Heart right ventricle (tissue), 16 donors: ENCODE measurements at regions not wholly inside any gene's neighbourhood (a gene's known extent, or its start where the extent isn't known, plus 50 kb on each side); places are given as distances from the start of the nearest gene placed in this dataset.
A peak's percentile ranks its signal among the peaks of the same experiment; 100 is the strongest.

Experiments used
- ATAC-seq, 8 donors: fragments of 200-7000 bp; cut with Tn5 transposase; one replicate each; pipeline ENCODE4 v1.9.1; 2020; ENCODE audit warnings: mild to moderate bottlenecking in 8 of 8, moderate library complexity in 8 of 8, moderate number of reproducible peaks in 1 of 8
- DNase-seq, 2 donors: peaks; one replicate each; pipeline ENCODE4 v3.0.0-alpha.2; 2020
- H3K27ac ChIP-seq, 10 donors: fragments of 200-600 bp; sonication (generic) in 2 of 10; one replicate each; pipeline versions ENCODE4 v1.5.0 to v1.8.0; 2020 to 2022; ENCODE audit warnings: mild to moderate bottlenecking in 3 of 10
- H3K27me3 ChIP-seq, 7 donors: fragments of 200-600 bp; one replicate each; pipeline ENCODE4 v1.8.0; 2021 to 2022; ENCODE audit warnings: mild to moderate bottlenecking in 2 of 7
- H3K36me3 ChIP-seq, 9 donors: fragments of 200-600 bp; sonication (generic) in 1 of 9; one replicate each; pipeline versions ENCODE4 v1.5.0 to v1.8.0; 2020 to 2022; ENCODE audit warnings: mild to moderate bottlenecking in 2 of 9
- H3K4me1 ChIP-seq, 9 donors: fragments of 200-600 bp; sonication (generic) in 1 of 9; one replicate each; pipeline versions ENCODE4 v1.5.0 to v1.8.0; 2020 to 2022; ENCODE audit warnings: mild to moderate bottlenecking in 4 of 9
- H3K4me3 ChIP-seq, 10 donors: fragments of 200-600 bp; sonication (generic) in 2 of 10; one replicate each; pipeline versions ENCODE4 v1.5.0 to v1.8.0; 2020 to 2022; ENCODE audit warnings: mild to moderate bottlenecking in 7 of 10, moderate library complexity in 2 of 10
- H3K9me3 ChIP-seq, 11 donors: fragments of 200-600 bp in 10 of 11; sonication (generic) in 2 of 11; one replicate each; pipeline versions ENCODE4 v1.5.0 to v1.8.0; 2013 to 2022; ENCODE audit warnings: mild to moderate bottlenecking in 2 of 11, control low read depth in 1 of 11, moderate library complexity in 1 of 11
- WGBS, 2 donors: extraction: QIAGEN DNeasy Blood & Tissue Kit; methylation state at CpG; one replicate each; pipeline ENCODE4 v1.1.7; 2013; ENCODE audit warnings: inconsistent platforms in 1 of 2; 5-methylcytosine and 5-hydroxymethylcytosine counted together
- intact Hi-C, 10 donors: fragments of 100-400 bp; cut with DNase I; formaldehyde crosslinking; loops; one replicate each; pipeline versions ENCODE4 v1.11.1 to v1.14.2; 2022
- TF ChIP-seq, protein P1 (sequence below), 9 donors: fragments of 200-600 bp; sonication (generic) in 2 of 9; IDR thresholded peaks; one replicate each; pipeline versions ENCODE4 v1.5.0 to v1.8.0; 2021 to 2022; ENCODE audit warnings: antibody characterized with exemption in 9 of 9, mild to moderate bottlenecking in 5 of 9, moderate library complexity in 1 of 9
- donor health status: Arrhythmogenic right ventricular cardiomyopathy.
- donor health status: ischemic (EF 13 %, LVEDD 7.1; RV severe dilation, severe dysfunction).
- donor health status: healthy with polysubstance abuse.
- donor health status: DM: no; HTN: yes; CAD: no.
- donor health status: DM: no; HTN: no; CAD: no.
- donor health status: ischemic (EF 25% LVEDD 6.9; RV normal size, moderate dysfunction).
- donor health status: ischemic (EF 25% LVEDD 5.7; RV mildly dilated, moderate dysfunction).
- donor health status: healthy.
- donor health status: DM: yes; HTN: yes; CAD: no.
- donor health status: Ischemic cardiomyopathy.
- donor health status: ischemic (EF 35%, LVEDD 5.7; RV mildly dilated, moderate dysfunction).
- donor health status: nonischemic (EF 11% LVEDD 7.7; RV severe dilation, severe dysfunction).
- donor health status: DM: yes; HTN: yes; CAD: no.
- donor health status: PGD.
- donor health status: ischemic (EF 29% LVEDD 5.4; RV normal size, mild dysfunction).
- donor health status: nonischemic (EF 23%, LVEDD 6.1; RV moderate dilation, normal function).

DNA sequence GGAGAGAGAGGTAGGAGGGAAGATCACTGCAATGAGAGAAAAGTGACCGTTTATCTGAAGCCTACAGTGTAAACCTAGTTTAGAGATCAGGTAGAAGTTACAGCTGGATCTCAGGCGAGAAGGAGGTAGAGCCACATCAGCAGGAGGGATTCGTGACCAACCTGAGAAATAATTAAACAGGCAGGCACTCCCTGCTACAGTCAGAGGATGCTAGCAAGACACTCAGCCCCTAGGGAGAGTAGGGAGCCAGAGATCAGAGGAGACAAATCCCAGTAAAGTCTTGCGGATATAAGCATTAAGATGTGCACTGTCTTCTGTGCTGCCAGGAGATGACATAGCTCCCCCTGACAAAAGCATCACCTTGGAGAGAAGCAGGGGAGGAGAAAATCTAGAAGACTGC is 629.1 kb upstream of the SLC39A10 start:
- no peaks in the 10 kb centered on the region for H3K4me1 ChIP-seq
- no peak overlapping the region for H3K4me3 ChIP-seq
- TF ChIP-seq, protein P1, sequence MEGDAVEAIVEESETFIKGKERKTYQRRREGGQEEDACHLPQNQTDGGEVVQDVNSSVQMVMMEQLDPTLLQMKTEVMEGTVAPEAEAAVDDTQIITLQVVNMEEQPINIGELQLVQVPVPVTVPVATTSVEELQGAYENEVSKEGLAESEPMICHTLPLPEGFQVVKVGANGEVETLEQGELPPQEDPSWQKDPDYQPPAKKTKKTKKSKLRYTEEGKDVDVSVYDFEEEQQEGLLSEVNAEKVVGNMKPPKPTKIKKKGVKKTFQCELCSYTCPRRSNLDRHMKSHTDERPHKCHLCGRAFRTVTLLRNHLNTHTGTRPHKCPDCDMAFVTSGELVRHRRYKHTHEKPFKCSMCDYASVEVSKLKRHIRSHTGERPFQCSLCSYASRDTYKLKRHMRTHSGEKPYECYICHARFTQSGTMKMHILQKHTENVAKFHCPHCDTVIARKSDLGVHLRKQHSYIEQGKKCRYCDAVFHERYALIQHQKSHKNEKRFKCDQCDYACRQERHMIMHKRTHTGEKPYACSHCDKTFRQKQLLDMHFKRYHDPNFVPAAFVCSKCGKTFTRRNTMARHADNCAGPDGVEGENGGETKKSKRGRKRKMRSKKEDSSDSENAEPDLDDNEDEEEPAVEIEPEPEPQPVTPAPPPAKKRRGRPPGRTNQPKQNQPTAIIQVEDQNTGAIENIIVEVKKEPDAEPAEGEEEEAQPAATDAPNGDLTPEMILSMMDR (IDR thresholded peaks at IDR 0.05) = no peak
- no peak overlapping the region for H3K27ac ChIP-seq
- DNase-seq (no peak), ATAC-seq (no peak)
- H3K36me3 ChIP-seq = no peaks in the 10 kb centered on the region
- intact Hi-C loops = no loop called here
- no peaks in the 10 kb centered on the region for H3K9me3 ChIP-seq
- H3K27me3 ChIP-seq = peaks cover 0 to 5% (median 0%) of the 10 kb centered on the region in 7 donors
- 51 to 60% methylated on average over 4 of the region's 4 CpGs for WGBS, 2 donors

- no peaks in the 10 kb centered on the region for H3K36me3 ChIP-seq
- TF ChIP-seq, protein P1 (IDR thresholded peaks at IDR 0.05) = no peak
- no peak overlapping the region for H3K4me3 ChIP-seq
- ATAC-seq (no peak), DNase-seq (no peak)
- no peaks in the 10 kb centered on the region for H3K9me3 ChIP-seq
- H3K27me3 ChIP-seq = peaks cover 0 to 5% (median 0%) of the 10 kb centered on the region in 7 donors
- no peaks in the 10 kb centered on the region for H3K4me1 ChIP-seq
- WGBS, 2 donors = 98 to 100% methylated on average over 1 of the region's 1 CpG
- intact Hi-C loops = no loop called here
- no peak overlapping the region for H3K27ac ChIP-seq
Measured at GRCh38 chr2:195026261-195026660, 630.8 kb upstream of the SLC39A10 start.

DNA sequence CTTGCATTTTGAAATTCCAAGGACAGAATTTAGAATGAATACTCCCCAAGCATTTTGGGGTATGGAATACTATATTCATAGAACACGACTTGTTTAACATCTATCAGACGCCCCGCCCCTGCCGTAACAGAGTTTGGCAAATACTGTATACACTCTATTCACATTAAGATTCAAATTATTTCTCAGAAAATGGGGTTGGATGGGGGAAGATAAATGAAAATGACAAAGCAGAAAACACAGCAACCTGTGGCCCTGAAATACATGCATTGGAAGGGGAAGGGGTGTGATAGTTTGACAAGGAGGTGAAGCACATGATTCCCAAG is 634.6 kb upstream of the SLC39A10 start:
- intact Hi-C loops = no loop called here
- no peaks in the 10 kb centered on the region for H3K4me1 ChIP-seq
- no peak overlapping the region for H3K27ac ChIP-seq
- no peak for ATAC-seq
- H3K36me3 ChIP-seq = no peaks in the 10 kb centered on the region
- 74 to 85% methylated on average over 4 of the region's 4 CpGs for WGBS, 2 donors
- DNase-seq = peak in 1 of 2 donors; percentile 1
- H3K27me3 ChIP-seq = peaks cover 0 to 5% (median 0%) of the 10 kb centered on the region in 7 donors
- H3K9me3 ChIP-seq = no peaks in the 10 kb centered on the region
- TF ChIP-seq, protein P1 (IDR thresholded peaks at IDR 0.05) = no peak
- H3K4me3 ChIP-seq = no peak overlapping the region

DNA sequence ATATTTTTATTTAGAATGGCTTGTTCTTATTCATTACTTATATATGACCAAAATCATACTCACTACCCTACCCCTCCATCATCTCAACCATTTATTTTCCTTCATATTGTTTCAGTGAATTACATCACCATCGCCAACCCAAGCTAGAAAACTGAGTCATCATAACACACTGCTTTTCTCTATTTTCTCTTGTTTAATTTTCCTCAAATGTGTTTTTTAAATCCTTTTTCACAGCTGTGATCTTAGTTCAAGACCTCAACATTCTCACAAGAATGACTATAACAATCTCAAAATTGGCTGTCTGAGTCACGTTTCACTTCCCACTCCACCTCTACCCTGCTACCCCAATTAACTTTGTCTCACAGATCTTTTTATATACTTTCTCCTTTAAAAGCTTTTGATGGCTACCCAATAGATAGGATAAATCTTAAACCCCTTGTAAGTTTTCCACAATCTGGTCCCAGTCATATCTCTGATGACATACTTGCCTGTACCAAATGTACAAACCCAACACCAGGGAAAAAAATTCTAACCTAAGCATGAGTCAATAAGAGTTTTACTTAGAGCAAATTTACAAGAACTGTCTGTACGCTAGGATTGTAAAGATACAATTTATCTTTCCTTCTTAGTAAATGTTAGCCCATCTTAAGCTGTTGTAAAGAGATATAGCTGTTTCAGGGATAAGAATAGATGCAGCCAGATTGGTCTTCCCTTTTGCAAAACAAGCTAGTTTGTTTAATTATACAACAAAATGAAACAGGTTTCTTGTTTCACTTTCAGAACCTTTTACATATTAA is 635.1 kb upstream of the SLC39A10 start:
- ATAC-seq (no peak), DNase-seq (no peak)
- whole genome bisulfite sequencing, 2 donors = 78 to 88% methylated on average over 3 of the region's 3 CpGs
- H3K9me3 ChIP-seq = no peaks in the 10 kb centered on the region
- no peaks in the 10 kb centered on the region for H3K4me1 ChIP-seq
- TF ChIP-seq, protein P1 (IDR thresholded peaks at IDR 0.05) = no peak
- peaks cover 0 to 4% (median 0%) of the 10 kb centered on the region in 7 donors for H3K27me3 ChIP-seq
- H3K27ac ChIP-seq = no peak overlapping the region
- no peaks in the 10 kb centered on the region for H3K36me3 ChIP-seq
- intact Hi-C loops = no loop called here
- no peak overlapping the region for H3K4me3 ChIP-seq
